ENCODE measurements at regions not wholly inside any gene's neighbourhood (a gene's known extent, or its start where the extent isn't known, plus 50 kb on each side); places are given as distances from the start of the nearest gene placed in this dataset.

DNA sequence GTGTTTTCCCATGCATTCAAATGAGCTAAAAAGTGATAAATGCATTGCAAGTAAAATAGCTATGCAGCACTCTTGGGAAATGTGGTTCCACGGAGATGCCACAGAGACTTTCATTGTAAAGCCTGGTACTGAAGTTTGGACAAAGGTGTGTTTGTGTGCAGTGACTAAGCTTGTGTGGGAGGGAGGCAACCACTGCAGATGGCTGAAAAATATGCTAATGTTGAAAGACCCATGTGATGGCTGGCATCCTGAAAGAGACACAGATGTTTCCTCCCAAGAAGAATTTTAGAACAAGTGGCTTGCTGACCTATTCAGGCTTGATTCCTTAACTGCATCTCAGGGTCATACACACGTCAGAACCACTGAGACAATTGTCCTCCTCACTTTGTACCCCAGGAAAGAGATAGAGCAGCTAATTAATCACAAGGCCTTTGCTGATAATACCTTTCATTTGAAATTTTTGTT, 73.8 kb downstream of the FAM76B start:
- TF ChIP-seq, protein P1, sequence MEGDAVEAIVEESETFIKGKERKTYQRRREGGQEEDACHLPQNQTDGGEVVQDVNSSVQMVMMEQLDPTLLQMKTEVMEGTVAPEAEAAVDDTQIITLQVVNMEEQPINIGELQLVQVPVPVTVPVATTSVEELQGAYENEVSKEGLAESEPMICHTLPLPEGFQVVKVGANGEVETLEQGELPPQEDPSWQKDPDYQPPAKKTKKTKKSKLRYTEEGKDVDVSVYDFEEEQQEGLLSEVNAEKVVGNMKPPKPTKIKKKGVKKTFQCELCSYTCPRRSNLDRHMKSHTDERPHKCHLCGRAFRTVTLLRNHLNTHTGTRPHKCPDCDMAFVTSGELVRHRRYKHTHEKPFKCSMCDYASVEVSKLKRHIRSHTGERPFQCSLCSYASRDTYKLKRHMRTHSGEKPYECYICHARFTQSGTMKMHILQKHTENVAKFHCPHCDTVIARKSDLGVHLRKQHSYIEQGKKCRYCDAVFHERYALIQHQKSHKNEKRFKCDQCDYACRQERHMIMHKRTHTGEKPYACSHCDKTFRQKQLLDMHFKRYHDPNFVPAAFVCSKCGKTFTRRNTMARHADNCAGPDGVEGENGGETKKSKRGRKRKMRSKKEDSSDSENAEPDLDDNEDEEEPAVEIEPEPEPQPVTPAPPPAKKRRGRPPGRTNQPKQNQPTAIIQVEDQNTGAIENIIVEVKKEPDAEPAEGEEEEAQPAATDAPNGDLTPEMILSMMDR (IDR thresholded peaks at IDR 0.05): no peak
- TF ChIP-seq SMC3 (IDR thresholded peaks at IDR 0.05; ENCODE audit: low read depth, low read length) (no peak), SIN3A (IDR thresholded peaks at IDR 0.05; ENCODE audit: borderline replicate concordance, low read depth, low read length) (no peak), POLR2AphosphoS5 (IDR thresholded peaks at IDR 0.05; ENCODE audit: low read depth, low read length) (no peak), YY1 (IDR thresholded peaks at IDR 0.05; ENCODE audit: low read depth) (no peak)
- TF ChIP-seq, protein P2, sequence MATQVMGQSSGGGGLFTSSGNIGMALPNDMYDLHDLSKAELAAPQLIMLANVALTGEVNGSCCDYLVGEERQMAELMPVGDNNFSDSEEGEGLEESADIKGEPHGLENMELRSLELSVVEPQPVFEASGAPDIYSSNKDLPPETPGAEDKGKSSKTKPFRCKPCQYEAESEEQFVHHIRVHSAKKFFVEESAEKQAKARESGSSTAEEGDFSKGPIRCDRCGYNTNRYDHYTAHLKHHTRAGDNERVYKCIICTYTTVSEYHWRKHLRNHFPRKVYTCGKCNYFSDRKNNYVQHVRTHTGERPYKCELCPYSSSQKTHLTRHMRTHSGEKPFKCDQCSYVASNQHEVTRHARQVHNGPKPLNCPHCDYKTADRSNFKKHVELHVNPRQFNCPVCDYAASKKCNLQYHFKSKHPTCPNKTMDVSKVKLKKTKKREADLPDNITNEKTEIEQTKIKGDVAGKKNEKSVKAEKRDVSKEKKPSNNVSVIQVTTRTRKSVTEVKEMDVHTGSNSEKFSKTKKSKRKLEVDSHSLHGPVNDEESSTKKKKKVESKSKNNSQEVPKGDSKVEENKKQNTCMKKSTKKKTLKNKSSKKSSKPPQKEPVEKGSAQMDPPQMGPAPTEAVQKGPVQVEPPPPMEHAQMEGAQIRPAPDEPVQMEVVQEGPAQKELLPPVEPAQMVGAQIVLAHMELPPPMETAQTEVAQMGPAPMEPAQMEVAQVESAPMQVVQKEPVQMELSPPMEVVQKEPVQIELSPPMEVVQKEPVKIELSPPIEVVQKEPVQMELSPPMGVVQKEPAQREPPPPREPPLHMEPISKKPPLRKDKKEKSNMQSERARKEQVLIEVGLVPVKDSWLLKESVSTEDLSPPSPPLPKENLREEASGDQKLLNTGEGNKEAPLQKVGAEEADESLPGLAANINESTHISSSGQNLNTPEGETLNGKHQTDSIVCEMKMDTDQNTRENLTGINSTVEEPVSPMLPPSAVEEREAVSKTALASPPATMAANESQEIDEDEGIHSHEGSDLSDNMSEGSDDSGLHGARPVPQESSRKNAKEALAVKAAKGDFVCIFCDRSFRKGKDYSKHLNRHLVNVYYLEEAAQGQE (IDR thresholded peaks at IDR 0.05; ENCODE audit: low read depth, low read length): no peak
